GM18507 (cell line): ENCODE measurements at regions not wholly inside any gene's neighbourhood (a gene's known extent, or its start where the extent isn't known, plus 50 kb on each side); places are given as distances from the start of the nearest gene placed in this dataset.
"Not testable (repeated sequence)": the region's sequence is repeated elsewhere in the genome, so short reads cannot be mapped to it uniquely, and the experiment has no call there.

Source experiments
- DNase-seq: peaks from one replicate; pipeline ENCODE4 v3.0.0; 2011; ENCODE audit warnings: low read depth; ENCODE audit not compliant: insufficient read length; ENCODE audit errors: extremely low spot score
- FAIRE-seq: peaks from 2 replicates; lab custom pipeline; 2011; peaks lifted over from hg19 to GRCh38; lab: Jason Lieb, UNC

DNA sequence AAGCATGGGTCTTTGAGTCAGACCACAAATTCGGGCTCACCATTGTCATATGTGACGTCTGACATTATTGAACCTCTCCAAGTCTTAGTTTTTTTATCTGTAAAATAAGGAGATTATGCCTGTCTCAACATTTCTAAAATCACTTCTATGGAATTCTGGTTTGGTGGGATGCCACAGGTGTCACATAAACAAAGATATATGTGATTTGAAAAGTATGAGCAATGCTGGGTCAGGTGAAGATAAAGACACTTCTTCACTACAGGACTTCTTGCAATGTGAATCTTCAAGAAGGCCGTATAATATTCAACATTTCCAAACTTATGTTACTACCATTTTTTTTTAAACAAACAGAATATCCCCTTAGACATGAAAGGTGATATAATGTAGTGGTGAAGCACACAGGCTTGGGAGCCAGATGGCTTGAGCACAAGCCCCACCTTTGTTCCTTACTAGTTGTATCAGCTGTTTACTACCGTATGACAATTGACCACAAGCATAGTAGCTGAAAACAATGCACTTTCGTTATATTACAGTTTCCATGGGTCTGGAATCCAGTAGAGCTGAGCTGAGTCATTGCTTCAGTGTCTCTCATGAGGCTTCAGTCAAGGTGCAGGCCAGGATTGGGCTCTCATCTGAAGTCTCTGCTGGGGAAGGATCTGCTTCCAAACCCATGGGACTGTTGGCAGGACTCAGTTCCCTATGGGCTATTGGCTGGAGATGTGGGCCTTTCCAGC, 87.7 kb downstream of the UTP18 start:
- no peak for DNase-seq
- FAIRE-seq, result no peak

DNA sequence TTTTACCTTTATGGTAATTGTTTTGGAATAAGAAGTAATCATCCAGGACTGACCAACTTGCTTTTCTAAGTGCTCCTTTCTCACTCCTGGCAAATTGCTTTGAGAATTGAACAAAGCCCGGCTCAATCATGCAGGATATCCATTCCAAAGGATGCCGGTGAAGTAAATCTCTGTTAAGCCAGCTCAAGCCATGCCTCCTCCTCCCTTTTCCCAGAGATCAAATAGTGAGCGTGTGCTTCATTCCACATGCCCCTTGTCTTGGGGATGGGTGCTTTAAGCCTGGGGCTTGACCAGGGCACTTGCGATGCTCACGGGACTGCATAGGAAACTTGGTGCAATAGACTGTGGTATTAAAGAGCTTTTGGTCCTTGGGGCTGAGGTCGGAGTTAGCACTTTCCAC, 90.7 kb downstream of the UTP18 start:
- FAIRE-seq, result no peak
- DNase-seq, result no peak

DNA sequence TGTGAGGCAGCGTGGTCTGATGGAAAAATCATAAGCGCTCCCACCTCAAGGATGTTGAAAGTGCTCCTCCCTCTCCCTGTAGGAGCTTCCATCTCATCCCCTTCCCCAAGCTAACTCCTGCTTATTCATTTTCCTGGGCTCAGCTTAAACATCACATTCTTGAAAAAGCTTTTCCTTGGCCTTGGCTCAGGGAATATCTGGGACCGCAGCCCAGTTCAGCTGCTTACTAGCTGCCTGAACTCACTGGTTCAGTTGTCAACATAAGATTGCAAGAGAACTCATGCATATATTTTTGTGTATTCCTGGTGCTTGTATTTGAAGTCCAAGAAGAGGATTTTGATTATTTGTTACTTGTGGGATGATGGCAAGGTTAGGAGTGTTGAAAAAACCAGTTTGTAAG, 91.5 kb downstream of the UTP18 start:
- FAIRE-seq (no peak), DNase-seq (no peak)

DNA sequence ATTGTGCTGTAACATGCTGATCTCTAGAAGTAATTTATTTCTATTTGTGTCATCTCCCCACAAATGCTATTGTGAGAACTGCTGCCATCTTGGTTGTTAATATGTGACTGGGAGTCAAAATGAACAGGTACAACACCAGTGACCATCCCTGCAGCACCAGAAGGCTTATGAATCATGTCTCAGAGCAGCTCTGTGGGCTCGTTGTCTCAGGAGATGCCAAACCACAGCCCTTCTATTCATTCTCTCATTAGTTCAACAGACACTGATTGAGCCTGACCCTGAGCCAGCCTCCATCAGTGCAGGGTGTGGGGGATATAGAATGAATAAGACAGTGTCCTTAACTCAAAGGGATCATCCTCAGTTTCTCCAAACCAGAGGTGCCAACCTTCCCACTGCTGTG, 92.5 kb downstream of the UTP18 start:
- DNase-seq (no peak), FAIRE-seq (no peak)

DNA sequence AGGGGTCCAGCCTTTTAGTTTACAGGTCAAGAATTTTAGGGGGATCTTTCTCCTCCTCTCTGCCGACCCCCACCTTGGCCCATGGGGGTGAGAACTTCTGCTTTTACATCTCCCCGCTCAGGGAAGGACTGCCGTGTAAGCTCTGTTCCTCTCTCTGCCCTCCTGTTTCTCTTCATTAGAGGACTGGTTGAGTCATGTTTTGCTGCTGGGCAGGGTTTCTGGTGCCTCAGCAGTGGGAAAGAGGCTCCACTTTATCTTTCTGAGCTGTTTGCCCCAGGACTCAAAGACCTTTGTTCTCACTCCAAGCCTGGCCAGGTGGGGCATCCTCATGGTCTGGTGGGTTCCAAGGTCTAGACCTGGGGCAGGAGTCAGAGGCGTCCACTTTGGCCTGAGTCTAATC, 93.0 kb downstream of the UTP18 start:
- no peak for FAIRE-seq

DNA sequence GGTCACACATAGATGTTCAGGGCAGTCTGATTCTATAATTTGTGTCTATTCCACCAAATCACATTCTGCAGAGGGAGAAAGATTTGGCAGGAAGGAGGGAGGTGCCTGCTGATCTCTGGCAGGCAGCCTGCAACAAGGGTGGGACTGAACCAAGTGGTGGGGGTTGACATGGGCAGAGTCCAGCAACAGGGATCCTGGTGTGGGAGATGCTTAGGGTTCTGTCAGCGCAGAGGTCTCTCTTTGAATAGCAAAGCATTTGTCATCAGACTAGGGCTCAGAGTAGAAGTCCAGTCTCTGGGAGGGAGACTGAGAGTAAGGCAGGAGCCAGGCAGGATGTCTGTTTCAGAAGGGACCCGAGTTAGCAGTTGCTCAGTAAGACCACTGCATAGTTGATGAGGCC, 94.6 kb downstream of the UTP18 start:
- DNase-seq, result no peak
- FAIRE-seq, result no peak

More for the DNA sequence above, 93.0 kb downstream of the UTP18 start:
- no peak for DNase-seq

DNA sequence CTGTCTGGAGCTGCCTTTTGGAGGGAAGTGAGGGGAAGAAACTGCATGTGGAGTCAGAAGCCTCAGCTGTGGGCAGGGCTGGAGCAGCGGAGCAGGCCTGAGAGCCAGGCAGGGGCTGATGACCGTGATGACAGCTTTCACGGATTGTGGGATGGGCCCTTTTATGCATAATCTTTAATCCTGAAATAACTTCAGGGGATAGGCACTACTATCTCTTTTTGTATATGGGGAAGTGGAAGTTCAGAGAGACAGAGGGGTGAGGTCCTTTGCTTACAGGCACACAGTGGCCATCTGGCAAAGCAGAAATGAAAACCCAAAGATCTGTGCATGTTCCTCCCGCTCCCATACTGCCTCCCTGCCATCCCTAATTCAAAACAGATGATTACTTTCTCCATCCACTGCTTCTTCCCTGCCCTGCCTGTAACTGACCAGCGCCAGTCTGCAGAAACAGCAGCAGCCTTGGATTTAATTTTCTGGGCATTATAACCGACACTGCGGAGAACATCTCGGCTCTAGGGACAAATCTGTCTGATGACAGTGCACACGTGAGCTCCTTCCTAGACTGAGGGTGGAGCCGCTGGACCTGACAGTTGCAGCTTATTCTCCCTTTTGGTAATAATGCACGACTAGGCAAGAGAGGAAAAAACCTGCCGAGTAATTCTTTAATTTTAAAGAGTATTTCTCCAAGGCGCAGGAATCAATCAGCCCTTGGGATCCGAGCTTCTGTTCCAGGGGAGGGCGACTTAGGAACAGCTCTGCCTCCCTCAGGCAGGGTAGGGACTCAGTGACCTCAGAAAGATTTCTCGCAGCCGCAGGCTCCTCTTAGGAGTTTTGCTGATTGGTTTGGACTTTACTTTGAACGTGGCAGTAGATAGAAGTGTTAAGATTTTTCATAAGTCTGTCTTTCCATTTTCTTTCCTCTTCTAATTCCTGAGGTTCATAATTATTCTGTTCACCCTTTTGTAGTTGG, 95.4 kb downstream of the UTP18 start:
- FAIRE-seq (no peak), DNase-seq (no peak)

DNA sequence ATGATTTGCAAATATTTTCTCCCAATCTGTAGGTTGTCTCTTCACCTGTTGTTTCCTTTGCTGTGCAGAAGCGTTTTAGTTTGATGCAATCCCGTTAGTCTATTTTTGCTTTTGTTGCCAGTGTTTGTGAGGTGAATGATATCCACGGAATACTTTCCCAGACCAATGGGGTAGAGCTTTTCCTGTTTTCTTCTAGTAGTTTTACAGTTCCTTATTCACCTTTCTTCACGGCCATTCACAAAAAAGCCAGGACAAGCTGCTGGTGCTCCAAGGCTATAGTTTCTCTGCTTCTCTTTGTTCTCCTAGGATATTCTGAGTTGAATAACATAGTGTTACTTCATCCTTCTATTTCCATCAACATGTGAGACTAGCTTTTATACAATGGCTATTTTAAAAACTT, 98.7 kb downstream of the UTP18 start:
- FAIRE-seq, result no peak
- no peak for DNase-seq

DNA sequence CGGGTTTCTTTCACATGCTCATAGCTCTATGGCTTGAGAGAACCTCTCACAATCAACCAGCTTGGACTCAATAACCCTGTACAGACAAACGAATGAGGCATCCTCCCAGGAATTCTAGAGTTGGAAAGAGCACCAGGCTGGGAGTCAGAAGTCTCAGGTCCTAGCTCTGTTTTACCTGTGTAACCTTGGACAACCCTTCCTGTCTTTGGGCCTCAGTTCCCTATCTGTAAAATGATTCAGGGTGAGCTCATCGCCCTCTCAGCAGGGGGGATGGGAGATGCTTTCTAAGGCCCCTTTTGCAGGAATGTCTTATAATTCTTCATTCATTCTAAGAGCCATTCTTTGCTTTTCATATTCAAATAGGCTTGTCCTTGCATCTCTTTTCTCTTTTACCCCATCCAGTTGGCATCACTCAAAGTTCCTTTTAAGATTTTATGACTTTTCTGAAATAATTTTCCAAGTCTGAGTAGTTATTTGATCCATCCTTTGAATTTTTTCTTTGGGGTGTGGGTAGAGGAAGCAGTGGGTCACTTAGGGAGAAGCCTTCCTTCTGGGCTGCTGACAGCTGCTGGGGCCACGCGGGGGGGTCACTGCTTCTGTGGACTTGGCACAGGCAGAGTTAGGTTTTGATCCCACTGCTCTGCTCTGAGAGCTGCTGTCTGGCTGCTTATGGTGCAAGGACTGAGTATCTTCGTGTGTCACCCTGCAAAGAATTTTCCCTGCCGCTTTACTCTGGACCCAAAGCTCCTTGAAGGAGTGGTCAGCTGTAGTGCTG, 102.7 kb downstream of the UTP18 start:
- FAIRE-seq (no peak), DNase-seq (no peak)

DNA sequence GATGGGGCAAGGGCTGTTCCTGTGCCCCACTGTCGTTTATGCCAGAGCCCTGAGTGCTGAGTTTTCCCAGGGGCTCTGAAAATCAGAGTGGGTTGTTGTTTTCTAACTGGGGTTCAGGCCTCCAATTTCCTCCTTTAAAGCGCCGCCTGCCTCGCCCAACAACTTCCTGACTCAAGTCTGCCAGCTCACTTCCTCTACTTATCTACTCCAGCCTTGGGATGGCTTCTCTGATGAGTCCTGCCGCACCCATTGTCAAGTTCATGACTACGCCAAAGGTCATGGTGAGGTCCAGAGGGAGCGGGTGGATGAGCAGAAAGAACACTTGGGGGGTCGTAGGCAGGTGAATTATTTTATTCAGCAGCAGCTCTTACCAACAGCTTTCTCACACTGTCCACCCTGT, 104.7 kb downstream of the UTP18 start:
- no peak for FAIRE-seq
- DNase-seq, result no peak

DNA sequence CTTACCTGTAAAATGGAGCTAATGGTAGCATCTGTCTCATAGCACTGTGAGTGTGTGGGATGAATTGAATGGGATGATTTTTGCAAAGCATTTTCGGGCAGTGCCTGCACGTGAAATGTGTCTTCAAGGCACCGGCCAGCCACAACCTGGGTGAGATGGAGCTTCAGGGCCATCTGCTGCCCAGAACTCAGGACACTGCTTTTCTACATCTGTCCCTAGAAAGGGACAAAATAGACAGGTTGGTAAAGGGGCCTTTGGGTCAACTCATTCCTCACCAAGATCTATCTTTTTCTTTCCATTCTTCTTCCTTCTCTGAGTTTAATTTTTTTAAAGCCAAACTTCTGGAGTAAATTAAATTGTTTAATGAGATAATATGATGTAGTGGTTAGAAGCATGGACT, 106.5 kb downstream of the UTP18 start:
- FAIRE-seq (no peak), DNase-seq (no peak)

DNA sequence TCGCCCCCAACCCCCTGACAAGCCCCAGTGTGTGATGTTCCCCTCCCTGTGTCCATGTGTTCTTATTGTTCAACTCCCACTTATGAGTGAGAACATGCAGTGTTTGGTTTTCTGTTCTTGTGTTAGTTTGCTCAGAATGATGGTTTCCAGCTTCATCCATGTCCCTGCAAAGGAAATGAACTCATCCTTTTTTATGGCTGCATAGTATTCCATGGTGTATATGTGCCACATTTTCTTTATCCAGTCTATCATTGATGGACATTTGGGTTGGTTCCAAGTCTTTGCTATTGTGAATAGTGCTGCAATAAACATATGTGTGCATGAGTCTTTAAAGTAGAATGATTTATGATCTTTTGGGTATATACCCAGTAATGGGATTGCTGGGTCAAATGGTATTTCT, 107.5 kb downstream of the UTP18 start:
- DNase-seq, FAIRE-seq: not testable (repeated sequence)

DNA sequence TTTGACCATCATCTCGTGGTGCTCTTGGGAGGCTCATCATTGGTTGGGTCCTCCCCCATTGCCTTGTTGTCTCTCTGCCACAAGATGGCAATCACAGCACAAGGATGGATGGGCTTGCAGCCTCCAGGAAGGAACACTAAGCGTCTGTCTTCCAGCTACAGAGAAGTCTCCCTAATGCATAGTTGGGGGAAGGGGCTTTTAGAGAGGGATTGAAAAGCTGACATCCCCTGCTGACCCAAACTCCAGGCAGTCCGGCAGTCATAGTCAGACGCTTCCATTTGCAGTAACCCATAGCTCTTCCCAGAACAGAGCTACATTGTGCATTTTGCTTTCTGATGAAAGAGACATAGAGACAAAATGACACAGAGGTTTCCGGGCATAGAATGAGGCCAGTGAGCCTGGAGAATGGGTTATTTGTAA, 111.4 kb downstream of the UTP18 start:
- FAIRE-seq (no peak), DNase-seq (no peak)

DNA sequence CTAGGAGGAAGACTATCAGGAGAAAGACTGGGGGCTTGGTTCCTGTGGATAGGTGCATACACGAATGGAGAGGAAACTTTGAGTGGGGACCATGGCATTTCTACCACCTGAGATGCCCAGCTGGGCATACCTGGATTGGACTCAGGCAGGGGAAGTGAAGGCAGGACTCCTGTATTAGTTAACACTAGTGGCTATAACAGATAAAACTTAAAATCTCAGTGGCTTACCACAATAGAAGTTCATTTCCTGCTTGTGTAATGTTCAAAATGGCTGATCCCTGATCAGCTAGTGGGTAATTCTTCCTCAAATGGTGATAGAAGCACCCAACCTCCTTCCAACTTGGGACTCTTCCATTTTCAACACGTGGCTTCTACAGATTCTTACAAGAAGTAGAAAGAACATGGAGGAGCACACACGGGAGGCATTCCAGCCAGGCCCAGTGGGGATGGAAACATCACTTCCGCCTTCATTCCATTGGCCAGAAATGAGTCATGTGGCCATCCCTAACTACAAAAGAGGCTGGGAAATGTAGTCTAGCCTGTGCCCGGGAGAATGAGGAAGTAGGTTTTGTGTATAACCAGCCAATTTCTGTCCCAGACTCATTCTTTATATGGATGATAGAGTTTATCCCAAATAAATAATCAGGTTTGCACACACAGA, 112.1 kb downstream of the UTP18 start:
- FAIRE-seq (peak; percentile 64), DNase-seq (peak; percentile 35)

DNA sequence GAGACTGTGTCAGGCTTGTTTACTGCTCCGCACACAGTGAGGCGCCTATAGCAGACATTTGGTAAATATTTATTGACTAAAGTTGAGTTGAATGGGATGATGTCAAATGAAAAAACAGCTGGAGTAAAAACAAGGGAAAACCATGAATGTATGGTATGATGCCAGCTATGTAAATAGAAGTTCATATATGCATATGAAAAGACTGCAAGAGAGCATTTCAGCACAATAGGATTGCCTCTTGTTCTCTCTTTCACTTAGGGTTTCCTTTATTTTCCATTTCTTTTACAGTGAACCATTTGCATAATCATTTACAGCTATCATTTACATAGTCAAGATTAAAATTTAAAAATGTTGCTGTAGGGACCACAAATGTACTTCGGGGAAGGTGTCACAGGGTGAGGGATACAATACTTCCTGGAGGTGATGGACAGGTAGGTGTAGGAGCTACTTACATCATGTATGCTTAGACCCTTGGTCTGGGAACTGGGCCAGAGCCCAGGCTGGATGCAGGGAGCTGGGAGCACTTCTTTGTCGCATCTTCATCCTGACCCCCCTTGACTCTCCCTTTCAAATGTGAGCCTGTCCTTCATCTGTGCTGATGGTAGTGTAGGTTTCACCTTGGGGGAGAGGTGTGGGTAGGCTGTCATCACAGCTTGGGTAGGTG, 113.3 kb downstream of the UTP18 start:
- no peak for FAIRE-seq

DNA sequence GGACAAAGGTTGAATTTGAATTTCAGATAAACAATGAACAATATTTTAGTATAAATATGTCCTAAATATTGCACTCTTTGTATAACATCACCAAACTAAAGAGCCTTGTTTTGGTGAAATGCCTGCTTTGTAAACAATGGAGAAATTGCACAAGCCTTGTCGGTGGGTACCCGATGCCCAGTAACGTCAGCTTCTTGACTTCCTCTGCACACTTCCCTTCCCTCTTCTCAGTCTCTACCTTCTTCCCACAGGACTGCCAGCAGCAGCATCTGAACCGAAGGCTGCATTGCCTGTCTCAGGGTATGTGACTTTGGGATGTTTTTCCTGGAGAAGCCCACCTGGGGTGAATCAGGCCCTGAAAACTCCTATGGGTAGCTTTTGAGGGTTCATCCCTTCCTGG, 113.9 kb downstream of the UTP18 start:
- FAIRE-seq (no peak), DNase-seq (no peak)

More for the DNA sequence above, 113.3 kb downstream of the UTP18 start:
- DNase-seq, result no peak

DNA sequence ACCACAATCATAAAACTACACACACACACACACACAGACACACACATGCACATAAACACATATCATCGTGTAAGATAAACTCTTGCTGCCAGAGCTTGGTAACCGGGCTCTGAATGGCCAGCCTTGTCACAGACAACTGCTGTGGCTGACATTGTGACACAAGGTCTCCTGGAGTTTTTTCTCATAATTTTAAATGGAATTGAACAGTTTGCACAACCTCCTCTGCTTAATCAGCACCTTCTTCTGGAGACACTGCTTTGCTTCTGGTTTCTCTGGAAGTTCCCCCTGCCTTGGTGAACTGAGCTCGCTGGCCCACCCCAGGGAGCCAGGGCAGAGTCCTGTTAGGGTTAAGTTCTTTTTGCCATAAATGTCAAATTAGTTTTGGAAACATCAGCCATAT, 115.4 kb downstream of the UTP18 start:
- FAIRE-seq (no peak), DNase-seq (no peak)

DNA sequence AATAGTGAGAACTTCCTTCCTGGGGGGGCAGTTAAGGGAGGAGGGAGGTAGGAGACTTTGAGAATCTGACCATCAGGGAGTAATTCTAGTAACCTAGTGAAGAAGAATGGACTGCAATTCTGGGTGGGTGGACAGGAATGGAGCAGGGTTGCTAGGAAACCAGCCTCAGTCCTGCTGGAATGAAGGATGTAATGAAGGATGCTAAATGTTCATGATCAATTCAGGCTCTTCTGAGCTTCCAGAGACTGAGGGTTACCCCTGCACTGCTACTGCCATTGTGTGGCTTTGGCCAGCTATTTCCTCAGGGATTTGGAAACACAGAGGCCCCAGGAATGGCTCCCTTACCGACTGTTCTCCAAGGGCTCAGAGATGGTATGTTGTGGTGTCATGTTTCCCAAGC, 116.4 kb downstream of the UTP18 start:
- DNase-seq, result no peak
- FAIRE-seq, result no peak

DNA sequence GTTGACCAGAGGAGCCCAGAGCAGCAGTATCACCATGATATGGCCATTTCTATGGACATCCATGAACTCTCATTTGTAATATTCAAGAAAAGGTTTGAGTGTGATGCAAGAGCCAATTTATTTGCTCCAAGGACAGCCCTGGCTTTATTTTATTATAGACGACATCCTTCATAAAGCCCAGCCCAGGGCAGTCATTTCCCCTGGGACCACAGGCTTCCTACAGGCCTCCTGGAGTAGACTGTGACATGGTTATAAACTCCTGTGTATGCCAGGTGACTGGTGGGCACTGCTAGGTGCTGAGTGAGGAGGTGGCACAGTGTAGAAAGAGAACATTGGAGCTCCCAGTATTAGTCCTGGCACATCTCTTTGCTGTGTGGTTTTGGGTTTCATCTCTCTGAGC, 120.9 kb downstream of the UTP18 start:
- no peak for FAIRE-seq

More for the DNA sequence above, 120.9 kb downstream of the UTP18 start:
- no peak for DNase-seq
